ENCODE measurements at regions not wholly inside any gene's neighbourhood (a gene's known extent, or its start where the extent isn't known, plus 50 kb on each side); places are given as distances from the start of the nearest gene placed in this dataset.

GRCh38 chr6:41446132-41446531 lies 100.0 kb upstream of the FOXP4 start:
- TF ChIP-seq POLR2A (IDR thresholded peaks at IDR 0.05; ENCODE audit: low read depth, low read length) = no peak
- no peak for TF ChIP-seq CHD1 (IDR thresholded peaks at IDR 0.05; ENCODE audit: low read depth, low read length)
- TF ChIP-seq USF2 (IDR thresholded peaks at IDR 0.05; ENCODE audit: low read depth, low read length) = no peak
- TF ChIP-seq CTCF (conservative IDR thresholded peaks at IDR 0.05; ENCODE audit: low read depth, low read length) = no peak
- no peak for TF ChIP-seq MXI1 (IDR thresholded peaks at IDR 0.05; ENCODE audit: borderline replicate concordance, low read depth, low read length)
- TF ChIP-seq MAFK (IDR thresholded peaks at IDR 0.05; ENCODE audit: low read depth, low read length) = no peak
- no peak for TF ChIP-seq BHLHE40 (IDR thresholded peaks at IDR 0.05; ENCODE audit: low read depth, low read length)
- no peak for TF ChIP-seq RAD21 (IDR thresholded peaks at IDR 0.05; ENCODE audit: low read length)
- Histone ChIP-seq H4K91ac (ENCODE audit: insufficient read depth, low read depth, low read length) (no peak overlapping the region), H3K23ac (ENCODE audit: low read depth, low read length) (no peak overlapping the region), H3K9ac (ENCODE audit: low read depth, low read length) (no peak overlapping the region), H3K4me3 (ENCODE audit: insufficient read depth, low read depth, low read length) (no peak overlapping the region), H2BK20ac (ENCODE audit: low read depth, low read length) (no peak overlapping the region), H3K27me3 (ENCODE audit: control insufficient read depth, insufficient read depth, low read length) (peaks cover 56% of the 10 kb centered on the region), H3K27ac (ENCODE audit: insufficient read depth, low read length) (no peak overlapping the region), H4K5ac (ENCODE audit: low read depth, low read length) (no peak overlapping the region), H2AFZ (replicated peaks; ENCODE audit: low read length, poor library complexity) (no peak overlapping the region), H3K36me3 (ENCODE audit: control insufficient read depth, insufficient read depth, low read length) (no peaks in the 10 kb centered on the region), H2AK9ac (replicated peaks; ENCODE audit: low read depth, low read length, poor library complexity) (no peak overlapping the region), H2BK5ac (ENCODE audit: low read depth, low read length, poor library complexity, severe bottlenecking) (no peak overlapping the region), H3K4me1 (ENCODE audit: control insufficient read depth, insufficient read depth, low read length) (no peaks in the 10 kb centered on the region; the same call in 1 of the 2 replicates), H3K4ac (ENCODE audit: low read depth, low read length) (no peak overlapping the region), H3K9me3 (ENCODE audit: control insufficient read depth, insufficient read depth, low read length) (no peaks in the 10 kb centered on the region), H4K8ac (ENCODE audit: low read depth in 2 of 2, low read length in 2 of 2) (no peak overlapping the region), H3K4me2 (ENCODE audit: low read depth, low read length) (no peak overlapping the region), H2AK5ac (ENCODE audit: low read depth, low read length) (no peak overlapping the region), H2BK15ac (ENCODE audit: low read depth, low read length) (no peak overlapping the region), H3K14ac (replicated peaks; ENCODE audit: low read depth, low read length) (no peak overlapping the region), H4K20me1 (ENCODE audit: insufficient read depth, low read length) (no peaks in the 10 kb centered on the region; the same call in 1 of the 2 replicates), H3K9me1 (ENCODE audit: insufficient read depth, low read length) (no peaks in the 10 kb centered on the region), H2BK120ac (ENCODE audit: low read depth, low read length) (no peak overlapping the region), H3K56ac (ENCODE audit: extremely low read depth, insufficient read depth, low read length) (no peak overlapping the region), H3K79me1 (ENCODE audit: low read depth in 1 of 2, low read length in 2 of 2) (no peaks in the 10 kb centered on the region), H3K18ac (ENCODE audit: low read depth, low read length) (no peak overlapping the region)
- DNase-seq (no peak), ATAC-seq (ENCODE audit: low read depth) (no peak)
- dilution Hi-C loops (cut with HindIII; ENCODE audit: low sequenced_read_pairs, unreplicated experiment) = no loop called here
- CTCF ChIA-PET = no interaction called here
- POLR2A ChIA-PET (ENCODE audit: unreplicated experiment) = no interaction called here
- BruUV-seq (replicated peaks) = no TSS peak
- no CpG with 5 or more reads among the region's 4 CpGs for WGBS, 2 experiments (ENCODE audit: extremely low coverage in 2 of 2, insufficient read length in 1 of 2)
- intact Hi-C loops (cut with micrococcal nuclease) = no loop called here
- in situ Hi-C loops (cut with MboI; ENCODE audit: low sequenced_read_pairs) = no loop called here

Data from IMR-90 (cell line).